ENCODE measurements at regions not wholly inside any gene's neighbourhood (a gene's known extent, or its start where the extent isn't known, plus 50 kb on each side); places are given as distances from the start of the nearest gene placed in this dataset.

- H3K36me3 ChIP-seq (ENCODE audit: control insufficient read depth in 2 of 3, insufficient read depth in 3 of 3, low read length in 3 of 3) = no peaks in the 10 kb centered on the region
- intact Hi-C loops (cut with DNase I) = no loop called here
- DNase-seq = no peak
- no peaks in the 10 kb centered on the region for H3K27me3 ChIP-seq (ENCODE audit: control insufficient read depth, insufficient read depth, low read length)
- TF ChIP-seq, protein P1, sequence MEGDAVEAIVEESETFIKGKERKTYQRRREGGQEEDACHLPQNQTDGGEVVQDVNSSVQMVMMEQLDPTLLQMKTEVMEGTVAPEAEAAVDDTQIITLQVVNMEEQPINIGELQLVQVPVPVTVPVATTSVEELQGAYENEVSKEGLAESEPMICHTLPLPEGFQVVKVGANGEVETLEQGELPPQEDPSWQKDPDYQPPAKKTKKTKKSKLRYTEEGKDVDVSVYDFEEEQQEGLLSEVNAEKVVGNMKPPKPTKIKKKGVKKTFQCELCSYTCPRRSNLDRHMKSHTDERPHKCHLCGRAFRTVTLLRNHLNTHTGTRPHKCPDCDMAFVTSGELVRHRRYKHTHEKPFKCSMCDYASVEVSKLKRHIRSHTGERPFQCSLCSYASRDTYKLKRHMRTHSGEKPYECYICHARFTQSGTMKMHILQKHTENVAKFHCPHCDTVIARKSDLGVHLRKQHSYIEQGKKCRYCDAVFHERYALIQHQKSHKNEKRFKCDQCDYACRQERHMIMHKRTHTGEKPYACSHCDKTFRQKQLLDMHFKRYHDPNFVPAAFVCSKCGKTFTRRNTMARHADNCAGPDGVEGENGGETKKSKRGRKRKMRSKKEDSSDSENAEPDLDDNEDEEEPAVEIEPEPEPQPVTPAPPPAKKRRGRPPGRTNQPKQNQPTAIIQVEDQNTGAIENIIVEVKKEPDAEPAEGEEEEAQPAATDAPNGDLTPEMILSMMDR (IDR thresholded peaks at IDR 0.05; ENCODE audit: borderline replicate concordance, extremely low read depth, insufficient read depth) = no peak
- no peak overlapping the region for H3K4me3 ChIP-seq (ENCODE audit: low read length in 3 of 3)
- no peak for FAIRE-seq
- H3K4me1 ChIP-seq (ENCODE audit: control insufficient read depth in 2 of 3, insufficient read depth in 2 of 3, low read depth in 1 of 3, low read length in 3 of 3) = no peaks in the 10 kb centered on the region
- H3K27ac ChIP-seq (ENCODE audit: low read depth in 2 of 2, low read length in 2 of 2) = no peak overlapping the region
- H3K9me3 ChIP-seq (ENCODE audit: control insufficient read depth in 2 of 3, insufficient read depth in 1 of 3, low read length in 3 of 3) = no peaks in the 10 kb centered on the region
- H3K9ac ChIP-seq (ENCODE audit: low read length in 3 of 3) = no peak overlapping the region
Measured at GRCh38 chr9:95736891-95737522, 138.5 kb upstream of the ERCC6L2 start.

DNA sequence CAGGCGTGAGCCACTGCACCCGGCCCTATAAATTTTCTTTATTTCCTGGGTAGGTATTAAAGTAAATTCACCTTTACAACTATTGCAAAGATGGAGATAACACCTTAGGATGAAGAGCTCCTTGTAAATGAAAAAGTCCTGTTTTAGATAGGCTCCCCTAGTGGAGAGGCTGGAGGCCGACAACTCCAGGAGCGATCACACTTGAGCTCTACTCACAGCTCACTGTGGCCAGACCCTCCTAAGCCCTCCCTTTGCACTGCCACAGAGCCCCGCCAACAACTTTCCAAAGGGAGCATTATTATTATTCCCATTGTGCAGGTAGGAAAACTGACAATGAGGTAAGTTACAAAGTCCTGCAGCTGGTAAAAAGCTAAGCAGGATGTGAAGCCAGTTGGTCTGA lies 139.1 kb upstream of the ERCC6L2 start:
- FAIRE-seq = no peak
- no peak for DNase-seq
- intact Hi-C loops (cut with DNase I) = no loop called here

DNA sequence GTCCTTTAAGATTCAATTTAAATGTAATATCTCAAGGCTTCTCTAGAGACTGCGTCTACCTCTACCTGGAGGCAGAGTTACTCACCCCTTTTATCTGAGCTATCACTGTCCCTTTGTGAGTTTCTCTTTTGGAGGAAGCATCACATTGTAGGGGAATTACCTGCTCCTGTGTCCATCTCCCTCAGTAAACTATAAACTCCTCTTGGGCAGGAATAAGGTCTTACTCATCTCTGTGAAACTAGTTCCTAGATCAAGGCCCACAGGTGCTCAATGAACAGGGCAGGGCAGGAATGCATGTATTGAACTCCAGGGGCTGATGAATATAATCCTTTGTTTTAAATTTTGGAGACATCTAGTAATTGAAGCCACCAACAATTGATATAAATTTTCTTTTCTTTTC lies 139.8 kb upstream of the ERCC6L2 start:
- Histone ChIP-seq H3K27me3 (ENCODE audit: control insufficient read depth, insufficient read depth, low read length) (no peaks in the 10 kb centered on the region), H3K9ac (ENCODE audit: low read length in 3 of 3) (no peak overlapping the region), H3K27ac (ENCODE audit: low read depth in 2 of 2, low read length in 2 of 2) (no peak overlapping the region), H3K9me3 (ENCODE audit: control insufficient read depth in 2 of 3, insufficient read depth in 1 of 3, low read length in 3 of 3) (no peaks in the 10 kb centered on the region), H3K4me3 (ENCODE audit: low read length in 3 of 3) (no peak overlapping the region), H3K4me1 (ENCODE audit: control insufficient read depth in 2 of 3, insufficient read depth in 2 of 3, low read depth in 1 of 3, low read length in 3 of 3) (no peaks in the 10 kb centered on the region), H3K36me3 (ENCODE audit: control insufficient read depth in 2 of 3, insufficient read depth in 3 of 3, low read length in 3 of 3) (no peaks in the 10 kb centered on the region)
- intact Hi-C loops (cut with DNase I) = no loop called here
- DNase-seq (no peak), FAIRE-seq (no peak)
- TF ChIP-seq, protein P1 (IDR thresholded peaks at IDR 0.05; ENCODE audit: borderline replicate concordance, extremely low read depth, insufficient read depth) = no peak

More for the DNA sequence above, 139.1 kb upstream of the ERCC6L2 start:
- Histone ChIP-seq H3K9me3 (ENCODE audit: control insufficient read depth in 2 of 3, insufficient read depth in 1 of 3, low read length in 3 of 3) (no peaks in the 10 kb centered on the region), H3K4me3 (ENCODE audit: low read length in 3 of 3) (no peak overlapping the region), H3K4me1 (ENCODE audit: control insufficient read depth in 2 of 3, insufficient read depth in 2 of 3, low read depth in 1 of 3, low read length in 3 of 3) (no peaks in the 10 kb centered on the region), H3K27me3 (ENCODE audit: control insufficient read depth, insufficient read depth, low read length) (no peaks in the 10 kb centered on the region), H3K9ac (ENCODE audit: low read length in 3 of 3) (no peak overlapping the region), H3K27ac (ENCODE audit: low read depth in 2 of 2, low read length in 2 of 2) (no peak overlapping the region), H3K36me3 (ENCODE audit: control insufficient read depth in 2 of 3, insufficient read depth in 3 of 3, low read length in 3 of 3) (no peaks in the 10 kb centered on the region)
- TF ChIP-seq, protein P1 (IDR thresholded peaks at IDR 0.05; ENCODE audit: borderline replicate concordance, extremely low read depth, insufficient read depth) = no peak

Data from kidney (tissue), 13 donors.